ENCODE measurements at regions not wholly inside any gene's neighbourhood (a gene's known extent, or its start where the extent isn't known, plus 50 kb on each side); places are given as distances from the start of the nearest gene placed in this dataset.

- Histone ChIP-seq H3K9me3 (no peaks in the 10 kb centered on the region), H3K36me3 (no peaks in the 10 kb centered on the region), H3K27me3 (no peaks in the 10 kb centered on the region), H3K4me1 (no peaks in the 10 kb centered on the region), H3K4me3 (ENCODE audit: low read depth, low read length) (no peak overlapping the region)
- DNase-seq = no peak
- no peak for TF ChIP-seq CTCF (IDR thresholded peaks at IDR 0.05; ENCODE audit: low read depth, low read length)
Measured at GRCh38 chr6:2491137-2491536, 245.7 kb upstream of the GMDS start.

- TF ChIP-seq CTCF (IDR thresholded peaks at IDR 0.05; ENCODE audit: low read depth, low read length) = no peak
- DNase-seq = no peak
- H3K36me3 ChIP-seq = no peaks in the 10 kb centered on the region
- no peaks in the 10 kb centered on the region for H3K9me3 ChIP-seq
- no peaks in the 10 kb centered on the region for H3K4me1 ChIP-seq
- no peak overlapping the region for H3K4me3 ChIP-seq (ENCODE audit: low read depth, low read length)
- H3K27me3 ChIP-seq = no peaks in the 10 kb centered on the region
Measured at GRCh38 chr6:2488578-2488977, 243.2 kb upstream of the GMDS start.

- no peaks in the 10 kb centered on the region for H3K27me3 ChIP-seq
- no peaks in the 10 kb centered on the region for H3K36me3 ChIP-seq
- H3K4me1 ChIP-seq = no peaks in the 10 kb centered on the region
- H3K9me3 ChIP-seq = no peaks in the 10 kb centered on the region
- no peak for TF ChIP-seq CTCF (IDR thresholded peaks at IDR 0.05; ENCODE audit: low read depth, low read length)
- no peak for DNase-seq
- no peak overlapping the region for H3K4me3 ChIP-seq (ENCODE audit: low read depth, low read length)
Measured at GRCh38 chr6:2485116-2485515, 239.7 kb upstream of the GMDS start.

- H3K4me1 ChIP-seq = no peaks in the 10 kb centered on the region
- H3K27me3 ChIP-seq = peaks cover 7% of the 10 kb centered on the region; the same call in 1 of the 2 replicates
- H3K36me3 ChIP-seq = no peaks in the 10 kb centered on the region
- H3K9me3 ChIP-seq = no peaks in the 10 kb centered on the region
- DNase-seq = no peak
- peak; percentile 17; the same call in 1 of the 2 replicates for TF ChIP-seq CTCF (IDR thresholded peaks at IDR 0.05; ENCODE audit: low read depth, low read length)
- H3K4me3 ChIP-seq (ENCODE audit: low read depth, low read length) = no peak overlapping the region
Measured at GRCh38 chr6:2482773-2483172, 237.4 kb upstream of the GMDS start.

- Histone ChIP-seq H3K4me1 (no peaks in the 10 kb centered on the region), H3K36me3 (no peaks in the 10 kb centered on the region), H3K4me3 (ENCODE audit: low read depth, low read length) (no peak overlapping the region), H3K9me3 (no peaks in the 10 kb centered on the region), H3K27me3 (peaks cover 7% of the 10 kb centered on the region; the same call in 1 of the 2 replicates)
- no peak for DNase-seq
- no peak for TF ChIP-seq CTCF (IDR thresholded peaks at IDR 0.05; ENCODE audit: low read depth, low read length)
Measured at GRCh38 chr6:2481307-2481706, 235.9 kb upstream of the GMDS start.

- Histone ChIP-seq H3K36me3 (no peaks in the 10 kb centered on the region), H3K4me3 (ENCODE audit: low read depth, low read length) (no peak overlapping the region), H3K9me3 (no peaks in the 10 kb centered on the region), H3K4me1 (no peaks in the 10 kb centered on the region), H3K27me3 (peaks cover 7% of the 10 kb centered on the region; the same call in 1 of the 2 replicates)
- TF ChIP-seq CTCF (IDR thresholded peaks at IDR 0.05; ENCODE audit: low read depth, low read length) = no peak
- no peak for DNase-seq
Measured at GRCh38 chr6:2480267-2480966, 235.0 kb upstream of the GMDS start.
